Brain microvascular endothelial cell (primary cell): ENCODE measurements at regions not wholly inside any gene's neighbourhood (a gene's known extent, or its start where the extent isn't known, plus 50 kb on each side); places are given as distances from the start of the nearest gene placed in this dataset.

ENCODE experiments used
- DNase-seq: peaks from one replicate; pipeline ENCODE4 v3.0.0-alpha.2; 2020
- H3K27ac ChIP-seq: fragments of 250-450 bp; sonication (Bioruptor Pico); 2 replicates; pipeline ENCODE4 v1.5.1; 2020; ENCODE audit warnings: mild to moderate bottlenecking, moderate library complexity
- H3K27me3 ChIP-seq: fragments of 250-450 bp; sonication (Bioruptor Pico); replicated peaks from 2 replicates; pipeline ENCODE4 v1.5.1; 2020; ENCODE audit warnings: mild to moderate bottlenecking
- H3K36me3 ChIP-seq: fragments of 250-450 bp; sonication (Bioruptor Pico); replicated peaks from 2 replicates; pipeline ENCODE4 v1.5.1; 2020; ENCODE audit warnings: mild to moderate bottlenecking
- H3K4me3 ChIP-seq: 2 replicates; pipeline ENCODE4 v1.5.1; 2011; ENCODE audit warnings: low read depth, mild to moderate bottlenecking, control low read depth, low read length, moderate library complexity
- CTCF ChIP-seq: IDR thresholded peaks from 2 replicates; pipeline ENCODE4 v1.5.1; 2011; ENCODE audit warnings: low read depth, mild to moderate bottlenecking, moderate library complexity, low read length, control low read depth, inconsistent platforms; ENCODE audit errors: missing control alignments
- in situ Hi-C: cut with HindIII; loops from 2 replicates; pipeline ENCODE4 v1.10.0; 2017; ENCODE audit warnings: low sequenced_read_pairs, low pct_ligation_motif_present

GRCh38 chr2:185384822-185385560 lies 353.6 kb upstream of the FSIP2 start:
- no peaks in the 10 kb centered on the region for H3K36me3 ChIP-seq
- H3K27ac ChIP-seq, result no peak overlapping the region
- no peaks in the 10 kb centered on the region for H3K27me3 ChIP-seq
- no peak overlapping the region for H3K4me3 ChIP-seq
- DNase-seq, result no peak
- in situ Hi-C loops, result no loop called here
- TF ChIP-seq CTCF, result no peak

GRCh38 chr2:185388226-185388625 lies 350.4 kb upstream of the FSIP2 start:
- no peak for DNase-seq
- in situ Hi-C loops, result no loop called here
- Histone ChIP-seq H3K36me3 (no peaks in the 10 kb centered on the region), H3K27ac (no peak overlapping the region), H3K27me3 (no peaks in the 10 kb centered on the region), H3K4me3 (no peak overlapping the region)
- TF ChIP-seq CTCF, result no peak

GRCh38 chr2:185391543-185391942 lies 347.1 kb upstream of the FSIP2 start:
- in situ Hi-C loops, result no loop called here
- DNase-seq, result no peak
- Histone ChIP-seq H3K27me3 (no peaks in the 10 kb centered on the region), H3K4me3 (no peak overlapping the region), H3K36me3 (no peaks in the 10 kb centered on the region), H3K27ac (no peak overlapping the region)
- no peak for TF ChIP-seq CTCF

- no peaks in the 10 kb centered on the region for H3K27me3 ChIP-seq
- in situ Hi-C loops, result no loop called here
- DNase-seq, result no peak
- no peak overlapping the region for H3K4me3 ChIP-seq
- no peaks in the 10 kb centered on the region for H3K36me3 ChIP-seq
- no peak overlapping the region for H3K27ac ChIP-seq
- TF ChIP-seq CTCF, result no peak
Observed at GRCh38 chr2:185393091-185393490, 345.5 kb upstream of the FSIP2 start.

GRCh38 chr2:185402474-185402873 lies 336.1 kb upstream of the FSIP2 start:
- in situ Hi-C loops, result no loop called here
- Histone ChIP-seq H3K27me3 (no peaks in the 10 kb centered on the region), H3K27ac (no peak overlapping the region), H3K36me3 (no peaks in the 10 kb centered on the region), H3K4me3 (no peak overlapping the region)
- no peak for TF ChIP-seq CTCF
- no peak for DNase-seq

- Histone ChIP-seq H3K36me3 (no peaks in the 10 kb centered on the region), H3K27me3 (no peaks in the 10 kb centered on the region), H3K4me3 (no peak overlapping the region), H3K27ac (no peak overlapping the region)
- no peak for DNase-seq
- in situ Hi-C loops, result no loop called here
- TF ChIP-seq CTCF, result no peak
Observed at GRCh38 chr2:185404578-185404977, 334.0 kb upstream of the FSIP2 start.
